Esophagus mucosa (tissue), 1 donor: ENCODE measurements at regions not wholly inside any gene's neighbourhood (a gene's known extent, or its start where the extent isn't known, plus 50 kb on each side); places are given as distances from the start of the nearest gene placed in this dataset.

Experiments
- ATAC-seq: fragments of 200-7000 bp; cut with Tn5 transposase; one replicate; pipeline ENCODE4 v1.9.1; 2020
- donor health status: DM: yes; HTN: yes; CAD: no.

- peak; percentile 61 for ATAC-seq
Observed at GRCh38 chr3:56890448-56891091, 88.8 kb upstream of the ARHGEF3 start.

- no peak for ATAC-seq
Observed at GRCh38 chr3:56889131-56889530, 87.4 kb upstream of the ARHGEF3 start.

- no peak for ATAC-seq
Observed at GRCh38 chr3:56887402-56888025, 85.8 kb upstream of the ARHGEF3 start.

DNA sequence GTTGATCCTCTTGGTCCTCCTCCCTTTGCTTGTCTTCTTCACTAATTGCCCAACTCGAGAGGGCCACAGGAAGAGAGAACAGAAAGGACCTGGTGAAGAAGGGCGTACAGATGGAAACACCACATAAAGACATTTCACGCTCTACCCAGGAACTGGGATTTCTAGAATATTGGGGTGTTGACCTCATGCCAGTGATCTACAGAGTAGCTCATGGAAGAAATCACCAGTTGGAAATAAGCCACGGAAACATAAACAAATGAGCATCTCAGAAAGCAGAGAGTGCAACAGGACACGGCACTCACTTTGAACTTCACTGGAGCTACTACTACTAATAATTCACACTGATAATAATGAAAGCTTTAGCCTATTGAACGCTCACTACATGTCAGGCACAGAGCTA is 84.6 kb upstream of the ARHGEF3 start:
- ATAC-seq: no peak

- ATAC-seq: no peak
Observed at GRCh38 chr3:56885879-56886278, 84.1 kb upstream of the ARHGEF3 start.

DNA sequence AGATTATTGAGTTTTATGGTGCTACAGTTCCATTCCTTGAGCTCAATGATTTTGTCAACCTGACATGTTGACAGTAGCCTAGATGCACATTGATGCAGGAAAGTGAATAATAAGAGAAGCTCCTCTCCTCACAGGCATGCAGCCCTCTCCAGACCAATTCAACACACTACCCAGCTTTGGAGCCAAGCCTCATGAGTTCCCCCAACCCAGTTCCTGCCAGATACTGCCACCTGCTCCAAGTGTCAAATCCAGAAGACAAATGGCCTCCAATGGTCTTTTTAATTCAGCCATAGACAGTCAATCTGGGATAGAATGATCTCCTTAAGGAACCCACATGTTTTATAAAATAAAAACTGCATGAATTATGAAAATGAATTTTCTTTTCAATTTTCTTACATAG is 83.7 kb upstream of the ARHGEF3 start:
- no peak for ATAC-seq

DNA sequence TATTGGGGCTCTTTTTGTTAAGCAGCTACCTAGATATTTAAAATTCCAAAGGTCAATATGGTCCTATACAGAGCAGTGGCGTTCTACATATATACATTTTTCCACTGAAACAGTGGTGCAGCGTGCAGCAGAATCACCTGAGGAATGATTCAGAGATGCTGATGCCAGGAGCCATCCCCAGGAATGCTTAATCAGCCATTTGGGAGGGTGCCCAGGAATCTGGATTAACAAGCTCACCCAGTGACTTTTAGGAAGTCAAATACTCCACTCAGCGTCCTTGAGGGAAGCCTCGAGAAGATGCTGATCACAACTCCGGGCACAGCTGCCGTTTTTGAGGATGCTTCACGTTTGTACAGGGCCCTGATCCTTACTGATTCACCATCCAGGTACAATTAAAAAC is 82.6 kb upstream of the ARHGEF3 start:
- peak; percentile 94 for ATAC-seq

- no peak for ATAC-seq
Observed at GRCh38 chr3:56883828-56884227, 82.1 kb upstream of the ARHGEF3 start.

DNA sequence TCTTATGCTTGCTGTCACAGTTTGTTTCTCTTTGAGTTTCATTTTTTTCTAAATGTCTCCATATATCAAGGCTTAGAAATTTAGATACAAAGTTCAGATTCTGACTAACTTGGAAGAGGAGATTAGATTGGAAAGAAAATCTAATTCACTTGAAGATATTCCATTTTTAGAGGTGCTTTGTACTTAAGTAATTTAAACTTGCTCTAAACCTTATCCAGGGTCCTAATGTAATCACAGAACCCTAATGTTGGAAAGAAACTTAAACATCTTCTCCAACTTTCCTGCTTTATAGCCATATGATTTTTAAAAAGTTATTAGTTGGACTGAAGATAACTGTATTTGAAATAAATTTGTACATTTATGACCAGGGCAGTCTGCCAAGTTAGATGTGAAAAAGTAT is 81.1 kb upstream of the ARHGEF3 start:
- no peak for ATAC-seq

- ATAC-seq: no peak
Observed at GRCh38 chr3:56881841-56882240, 80.1 kb upstream of the ARHGEF3 start.

- ATAC-seq: no peak
Observed at GRCh38 chr3:56880720-56881575, 79.2 kb upstream of the ARHGEF3 start.

GRCh38 chr3:56879436-56880215 is 77.9 kb upstream of the ARHGEF3 start:
- no peak for ATAC-seq

- ATAC-seq: no peak
Observed at GRCh38 chr3:56878074-56878473, 76.3 kb upstream of the ARHGEF3 start.

DNA sequence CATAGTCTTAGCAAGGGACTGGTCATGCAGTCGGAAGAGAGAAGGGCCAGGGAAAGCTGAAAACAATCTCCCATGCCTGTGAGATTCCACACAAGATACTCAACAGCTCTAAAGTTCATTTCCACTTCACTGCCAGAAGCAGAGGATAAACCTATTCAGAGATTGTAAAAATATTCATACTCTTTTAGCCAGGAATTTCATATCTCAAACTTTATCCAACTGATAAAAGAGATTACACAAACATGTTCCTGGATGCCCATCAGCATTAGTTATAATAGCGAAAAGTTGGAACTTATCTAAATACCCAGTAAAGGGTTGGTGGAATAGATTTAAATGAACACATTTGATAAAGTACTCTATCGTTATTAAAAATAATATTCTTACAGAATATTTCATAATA is 75.2 kb upstream of the ARHGEF3 start:
- ATAC-seq: no peak

GRCh38 chr3:56874269-56874668 is 72.5 kb upstream of the ARHGEF3 start:
- no peak for ATAC-seq

- ATAC-seq: no peak
Observed at GRCh38 chr3:56870436-56870835, 68.7 kb upstream of the ARHGEF3 start.

DNA sequence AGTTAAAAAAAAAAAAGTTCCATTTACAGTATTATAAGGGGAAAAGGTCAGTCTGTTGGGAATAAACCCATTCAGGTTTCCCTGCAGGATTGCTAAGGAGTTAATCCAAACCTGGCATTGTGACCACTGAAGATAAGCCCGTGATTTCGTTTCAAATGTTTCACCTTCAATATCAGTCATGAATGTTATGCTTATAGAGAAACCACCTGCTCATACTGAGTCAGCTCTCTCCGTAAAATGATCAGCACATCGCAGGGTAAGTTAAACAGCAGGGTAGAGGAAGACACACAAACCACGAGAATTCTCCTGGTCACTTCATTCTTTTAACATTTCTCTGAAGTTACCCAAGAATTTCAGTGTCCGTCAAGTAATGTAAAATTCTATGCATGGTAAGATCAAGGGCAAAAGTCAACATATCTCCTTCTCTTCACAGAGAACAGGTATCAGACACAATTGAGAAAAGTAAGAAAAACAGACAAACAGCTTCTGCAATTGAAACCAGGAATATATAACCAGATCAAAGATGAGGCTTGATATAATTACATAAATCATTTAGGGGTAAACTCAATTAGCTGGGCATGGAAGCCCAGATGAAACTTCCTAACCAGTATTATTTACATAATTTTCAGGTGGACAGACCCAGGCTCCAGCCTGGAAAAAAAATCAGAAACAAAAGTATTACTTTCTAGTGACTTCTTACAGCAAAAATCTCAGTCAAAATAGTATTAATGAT is 67.6 kb upstream of the ARHGEF3 start:
- no peak for ATAC-seq

DNA sequence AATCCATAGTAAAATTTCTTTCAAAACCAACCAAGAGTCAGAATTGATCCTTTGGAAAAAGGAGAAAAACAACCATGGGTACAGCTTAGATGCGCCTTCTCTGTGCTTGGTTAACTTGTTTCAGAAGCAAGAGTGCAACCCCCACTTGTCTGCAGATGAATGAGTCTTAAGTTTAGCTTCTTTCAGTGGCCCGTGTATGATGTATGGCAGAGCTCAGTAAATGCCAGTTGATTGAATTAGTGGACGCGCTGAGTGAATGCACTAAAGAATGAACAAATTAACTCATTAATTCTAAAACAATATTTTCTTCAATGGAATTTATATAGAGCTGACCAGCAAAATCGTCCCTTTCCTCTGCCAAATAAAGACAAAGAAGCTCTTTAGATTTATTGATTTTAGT is 67.0 kb upstream of the ARHGEF3 start:
- no peak for ATAC-seq

- no peak for ATAC-seq
Observed at GRCh38 chr3:56867671-56868070, 65.9 kb upstream of the ARHGEF3 start.

GRCh38 chr3:56864918-56865524 is 63.3 kb upstream of the ARHGEF3 start:
- ATAC-seq: no peak

- no peak for ATAC-seq
Observed at GRCh38 chr3:56864090-56864489, 62.3 kb upstream of the ARHGEF3 start.
